ENCODE measurements at regions not wholly inside any gene's neighbourhood (a gene's known extent, or its start where the extent isn't known, plus 50 kb on each side); places are given as distances from the start of the nearest gene placed in this dataset.

- TF ChIP-seq CTCF (IDR thresholded peaks at IDR 0.05; ENCODE audit: control insufficient read depth, insufficient read depth, low read depth, low read length, missing control alignments), result no peak
- no peak for DNase-seq (ENCODE audit: low read depth)
- no peak overlapping the region for H3K4me3 ChIP-seq (ENCODE audit: control insufficient read depth, low read depth, low read length)
These were observed 441.1 kb upstream of the TMPO start for GRCh38 chr12:98074286-98074685.

GRCh38 chr12:98084391-98084790 is 431.0 kb upstream of the TMPO start:
- no peak for DNase-seq (ENCODE audit: low read depth)
- TF ChIP-seq CTCF (IDR thresholded peaks at IDR 0.05; ENCODE audit: control insufficient read depth, insufficient read depth, low read depth, low read length, missing control alignments), result no peak
- H3K4me3 ChIP-seq (ENCODE audit: control insufficient read depth, low read depth, low read length), result no peak overlapping the region

DNA sequence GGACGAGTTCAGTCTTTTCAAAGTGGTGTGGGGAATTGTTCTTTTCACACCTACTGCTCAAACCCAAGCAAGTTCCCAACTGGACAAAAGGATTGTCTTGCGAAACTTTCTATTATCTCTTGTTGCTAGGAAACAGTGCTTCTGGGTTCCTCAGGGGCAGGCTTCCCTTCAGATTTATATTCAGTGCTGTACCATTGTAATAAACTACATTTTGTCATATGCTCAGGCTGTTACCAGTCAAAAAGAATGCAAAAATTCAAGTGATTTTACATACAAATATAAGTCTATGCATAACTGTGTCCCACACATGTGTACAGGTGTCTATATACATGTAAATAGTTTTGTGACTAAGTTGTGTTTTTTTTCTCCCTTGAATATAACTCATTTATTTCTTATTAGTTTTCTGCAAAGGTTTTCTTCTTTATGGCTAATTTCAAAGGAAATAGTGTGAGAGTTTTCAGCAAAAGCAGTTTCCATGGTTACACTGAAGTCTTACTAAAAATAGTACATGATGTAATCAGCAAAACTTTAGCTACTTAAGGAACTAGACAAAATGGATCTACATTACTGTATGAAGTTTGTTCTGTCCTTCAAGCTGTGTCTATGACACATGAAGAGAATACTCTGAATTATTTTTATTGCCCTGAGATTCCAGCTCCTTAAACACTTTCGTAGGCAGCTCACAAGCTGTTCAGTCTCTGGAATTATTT is 430.2 kb upstream of the TMPO start:
- no peak for TF ChIP-seq CTCF (IDR thresholded peaks at IDR 0.05; ENCODE audit: control insufficient read depth, insufficient read depth, low read depth, low read length, missing control alignments)
- no peak overlapping the region for H3K4me3 ChIP-seq (ENCODE audit: control insufficient read depth, low read depth, low read length)
- no peak for DNase-seq (ENCODE audit: low read depth)

DNA sequence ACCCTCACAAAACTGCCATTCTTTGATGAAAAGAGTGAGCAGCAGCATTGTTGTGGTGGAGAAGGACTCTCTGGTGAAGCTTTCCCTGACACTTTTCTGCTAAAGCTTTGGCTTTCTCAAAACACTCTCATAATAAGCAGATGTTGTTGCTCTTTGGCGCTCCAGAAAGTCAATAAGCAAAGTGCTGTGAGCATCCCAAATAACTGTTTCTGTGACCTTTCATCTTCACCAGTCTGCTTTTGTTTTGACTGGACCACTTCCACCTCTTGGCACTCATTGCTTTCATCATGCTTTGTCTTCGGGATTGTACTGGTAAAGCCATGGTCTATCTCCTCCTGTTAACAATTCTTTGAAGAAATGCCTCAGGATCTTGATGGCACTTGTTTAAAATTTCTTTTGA is 424.7 kb upstream of the TMPO start:
- DNase-seq (ENCODE audit: low read depth), result no peak
- no peak for TF ChIP-seq CTCF (IDR thresholded peaks at IDR 0.05; ENCODE audit: control insufficient read depth, insufficient read depth, low read depth, low read length, missing control alignments)
- H3K4me3 ChIP-seq (ENCODE audit: control insufficient read depth, low read depth, low read length), result no peak overlapping the region

DNA sequence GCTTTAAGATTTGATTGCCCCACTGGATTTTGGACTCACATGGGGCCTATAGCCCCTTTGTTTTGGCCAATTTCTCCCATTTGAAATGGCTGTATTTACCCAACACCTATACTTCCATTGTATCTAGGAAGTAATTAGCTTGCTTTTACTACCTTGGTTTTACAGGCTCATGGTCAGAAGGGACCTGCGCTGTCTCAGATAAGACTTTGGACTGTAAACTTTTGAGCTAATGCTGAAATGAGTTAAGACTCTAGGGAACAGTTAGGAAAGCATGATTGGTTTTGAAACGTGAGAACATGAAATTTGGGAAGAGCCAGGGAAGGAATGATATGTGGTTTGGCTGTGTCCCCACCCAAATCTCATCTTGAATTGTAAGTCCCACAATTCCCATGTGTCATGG is 419.0 kb upstream of the TMPO start:
- DNase-seq (ENCODE audit: low read depth), result no peak
- H3K4me3 ChIP-seq (ENCODE audit: control insufficient read depth, low read depth, low read length), result no peak overlapping the region
- no peak for TF ChIP-seq CTCF (IDR thresholded peaks at IDR 0.05; ENCODE audit: control insufficient read depth, insufficient read depth, low read depth, low read length, missing control alignments)

- no peak overlapping the region for H3K4me3 ChIP-seq (ENCODE audit: control insufficient read depth, low read depth, low read length)
- no peak for DNase-seq (ENCODE audit: low read depth)
- no peak for TF ChIP-seq CTCF (IDR thresholded peaks at IDR 0.05; ENCODE audit: control insufficient read depth, insufficient read depth, low read depth, low read length, missing control alignments)
These were observed 409.2 kb upstream of the TMPO start for GRCh38 chr12:98106031-98106683.
